HG03342 (cell line): ENCODE measurements at regions not wholly inside any gene's neighbourhood (a gene's known extent, or its start where the extent isn't known, plus 50 kb on each side); places are given as distances from the start of the nearest gene placed in this dataset.
"Not testable (repeated sequence)": the region's sequence is repeated elsewhere in the genome, so short reads cannot be mapped to it uniquely, and the experiment has no call there.

Source experiments
- ATAC-seq: cut with Tn5 transposase; IDR thresholded peaks from one replicate; pipeline ENCODE4 v1.9.1; 2021; ENCODE audit warnings: mild to moderate bottlenecking, moderate library complexity; ENCODE audit not compliant: unreplicated experiment

GRCh38 chrX:45524296-45524695 is 323.6 kb upstream of the DIPK2B start:
- no peak for ATAC-seq

GRCh38 chrX:45518552-45518951 is 317.9 kb upstream of the DIPK2B start:
- ATAC-seq = no peak

GRCh38 chrX:45517090-45517973 is 316.7 kb upstream of the DIPK2B start:
- no peak for ATAC-seq

DNA sequence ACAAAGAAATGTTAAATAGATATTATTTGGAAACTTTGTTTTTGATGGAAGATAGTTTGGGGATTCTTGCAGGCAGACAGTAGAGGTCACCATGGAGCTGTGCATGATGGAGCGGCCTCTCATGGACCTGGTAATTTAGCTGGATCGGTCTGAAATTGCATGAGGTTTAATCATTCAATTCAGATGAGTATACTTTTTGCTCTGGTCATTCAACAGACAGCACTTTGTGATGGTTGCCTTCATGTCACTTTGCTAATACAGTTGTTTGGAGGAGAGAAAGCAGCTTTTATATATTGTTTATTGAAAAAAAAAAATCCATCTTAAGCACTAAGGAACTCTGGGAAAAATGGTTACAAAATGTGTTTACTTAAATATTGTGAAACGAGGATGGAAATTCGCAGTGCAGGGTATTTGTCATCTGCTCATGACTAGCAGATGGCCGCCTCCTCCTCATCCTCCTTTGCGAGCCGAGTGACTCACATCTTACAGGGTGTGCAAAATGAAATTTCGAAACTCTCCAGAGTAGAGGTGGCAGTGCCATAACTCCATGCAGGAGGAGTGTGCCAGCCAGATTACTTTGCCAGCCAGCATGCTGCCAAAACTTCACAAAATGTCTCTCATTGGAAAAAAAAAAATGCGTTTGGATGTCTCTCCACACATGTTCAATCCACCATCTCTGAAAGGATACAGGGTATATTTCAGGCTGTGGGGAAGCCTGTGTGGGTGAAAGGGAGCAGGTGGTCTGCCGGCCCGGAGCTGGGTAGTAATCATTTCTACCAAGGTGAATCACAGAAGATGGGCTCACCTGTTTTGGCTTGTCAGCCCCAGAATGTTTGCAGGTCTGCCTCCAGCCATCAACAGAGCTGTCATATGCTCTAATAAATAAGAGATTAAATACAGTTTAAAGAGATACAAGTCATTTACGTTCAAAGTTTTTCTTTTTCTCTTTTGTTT is 314.9 kb upstream of the DIPK2B start:
- ATAC-seq = no peak

DNA sequence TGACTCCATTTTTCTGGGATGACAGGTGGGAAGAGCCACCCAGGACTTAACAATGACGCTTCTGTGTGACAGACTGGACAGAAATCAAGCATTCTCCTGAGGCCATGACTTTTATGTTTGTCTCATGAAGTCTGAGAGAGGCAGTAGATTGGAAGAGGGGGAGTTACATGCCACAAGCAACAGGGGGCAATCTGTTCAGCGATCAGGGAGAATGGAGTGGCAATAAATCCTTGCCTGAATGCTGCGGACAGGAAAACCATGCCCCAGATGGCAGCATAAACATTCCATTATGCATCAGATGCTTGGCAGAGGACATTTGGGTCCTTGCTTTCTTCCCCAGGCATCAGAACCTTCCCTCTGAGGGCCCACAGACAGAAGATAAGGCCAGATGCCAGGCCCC is 312.4 kb upstream of the DIPK2B start:
- ATAC-seq = no peak

DNA sequence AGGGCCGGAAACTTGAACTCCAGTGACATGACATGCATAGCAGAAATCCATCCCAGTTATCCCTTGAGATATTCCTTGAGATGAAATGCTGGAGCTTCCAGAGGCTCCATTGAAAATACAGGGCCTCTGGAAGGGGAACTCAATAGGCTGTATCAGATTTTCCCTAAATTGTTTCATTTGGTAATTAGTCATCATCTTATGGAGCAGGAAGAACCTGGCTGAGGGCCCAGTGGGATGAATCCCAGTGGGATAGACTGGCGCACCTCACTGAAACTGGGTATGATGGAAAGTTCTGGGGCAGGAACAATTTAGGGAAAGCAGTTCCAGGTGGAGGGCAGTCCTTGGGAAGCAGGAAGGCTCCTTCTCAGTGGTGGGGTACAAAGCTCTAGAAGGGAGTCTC is 307.8 kb upstream of the DIPK2B start:
- no peak for ATAC-seq

GRCh38 chrX:45506149-45506730 is 305.6 kb upstream of the DIPK2B start:
- no peak for ATAC-seq

DNA sequence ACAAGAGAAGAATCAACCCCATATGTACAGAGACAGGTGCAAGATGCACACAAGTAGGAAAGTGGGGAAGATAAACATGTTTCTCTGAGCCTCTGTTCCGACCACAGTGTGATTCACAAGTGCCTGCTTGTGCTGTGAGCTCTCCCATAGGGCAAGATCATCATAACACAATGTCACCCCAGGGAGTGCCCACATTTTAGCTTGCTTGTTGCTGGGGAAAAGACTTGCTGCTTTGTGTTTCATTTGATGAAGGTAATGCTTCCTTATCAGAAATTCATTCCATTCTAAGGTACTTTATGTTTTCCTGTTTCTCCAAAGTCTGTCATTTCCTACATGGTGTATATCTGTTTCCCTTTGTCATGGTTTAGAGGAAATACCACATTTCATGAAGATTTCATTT is 304.5 kb upstream of the DIPK2B start:
- ATAC-seq = no peak

DNA sequence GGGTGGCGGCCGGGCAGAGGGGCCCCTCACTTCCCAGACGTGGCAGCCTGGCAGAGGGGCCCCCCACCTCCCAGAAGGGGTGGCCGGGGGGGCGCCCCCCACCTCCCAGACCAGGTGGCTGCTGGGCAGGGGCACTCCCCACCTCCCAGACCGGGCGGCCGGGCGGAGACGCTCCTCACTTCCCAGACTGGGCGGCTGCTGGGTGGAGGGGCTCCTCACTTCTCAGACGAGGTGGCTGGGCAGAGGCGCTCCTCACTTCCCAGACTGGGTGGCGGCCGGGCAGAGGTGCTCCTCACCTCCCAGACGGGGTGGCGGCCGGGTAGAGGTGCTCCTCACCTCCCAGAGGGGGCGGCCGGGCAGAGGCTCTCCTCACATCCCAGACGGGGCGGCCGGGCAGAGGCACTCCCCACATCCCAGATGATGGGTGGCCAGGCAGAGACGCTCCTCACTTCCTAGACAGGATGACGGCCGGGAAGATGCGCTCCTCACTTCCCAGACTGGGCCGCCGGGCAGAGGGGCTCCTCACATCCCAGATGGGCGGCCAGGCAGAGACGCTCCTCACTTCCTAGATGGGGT is 303.2 kb upstream of the DIPK2B start:
- ATAC-seq = not testable (repeated sequence)

DNA sequence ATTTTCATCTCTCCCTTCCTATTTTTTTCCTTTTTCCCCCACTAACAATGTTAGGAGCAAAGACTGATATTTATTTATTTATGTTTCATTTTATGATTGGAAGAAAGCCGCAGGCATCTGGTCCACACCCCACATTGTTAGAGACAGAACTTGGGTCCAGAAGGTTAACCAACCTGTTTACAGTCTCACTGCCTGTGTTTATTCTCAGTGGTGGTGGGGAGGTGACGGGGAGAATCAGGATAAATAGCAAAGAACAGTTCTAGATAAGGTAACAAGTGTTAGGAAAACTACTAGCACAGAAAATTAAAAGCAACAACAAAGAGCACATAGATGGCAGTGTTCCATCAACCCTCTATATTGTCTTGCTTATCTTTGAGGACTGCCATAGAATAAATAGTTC is 301.7 kb upstream of the DIPK2B start:
- no peak for ATAC-seq

DNA sequence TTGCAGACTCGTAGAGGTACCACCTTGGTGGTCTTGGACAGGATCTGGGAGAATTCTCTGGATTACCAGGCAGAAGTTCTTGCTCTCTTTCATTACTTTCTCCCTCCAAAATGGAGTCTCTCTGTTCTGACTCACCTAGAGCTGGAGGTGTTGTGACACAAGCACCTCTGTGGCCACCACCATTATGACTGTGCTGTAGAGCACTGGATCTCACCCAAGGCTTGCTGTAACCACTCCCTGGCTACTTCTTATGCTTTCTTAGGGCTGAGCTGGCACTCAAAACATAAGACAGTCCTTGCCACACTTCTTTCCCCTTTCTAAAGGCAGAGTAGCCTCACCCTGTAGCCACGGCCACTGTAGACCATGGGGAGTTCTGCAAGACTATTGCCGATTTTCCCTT is 296.6 kb upstream of the DIPK2B start:
- ATAC-seq = no peak

- ATAC-seq = no peak
Observed at GRCh38 chrX:45485719-45486118, 285.0 kb upstream of the DIPK2B start.

DNA sequence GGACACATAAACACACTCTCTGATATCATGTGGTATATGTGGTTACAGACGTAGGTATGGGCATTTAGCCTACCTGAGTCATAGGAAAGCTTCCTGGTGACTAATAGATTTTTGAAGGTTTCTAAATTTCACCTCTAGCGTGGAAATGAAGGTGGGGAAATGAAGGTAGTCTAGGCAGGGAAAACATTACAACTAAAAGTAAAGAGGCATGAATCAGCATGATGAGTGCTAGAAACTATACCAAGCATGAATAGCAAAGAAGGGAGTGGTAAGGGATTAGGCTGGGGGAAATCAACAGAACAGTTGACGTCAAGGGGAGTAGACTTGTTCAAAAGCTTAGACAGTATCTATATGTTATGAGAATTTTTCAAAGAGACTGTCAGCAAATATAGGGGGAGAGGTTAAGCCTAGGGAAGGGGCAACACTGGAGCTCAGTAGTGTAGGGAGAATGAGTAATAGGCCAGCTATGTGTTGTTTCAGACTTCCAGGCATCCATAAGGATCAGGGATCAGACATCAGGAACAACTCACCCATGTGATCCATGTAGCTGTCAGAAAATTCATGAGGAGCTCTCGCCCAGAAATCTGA is 279.3 kb upstream of the DIPK2B start:
- ATAC-seq = no peak

DNA sequence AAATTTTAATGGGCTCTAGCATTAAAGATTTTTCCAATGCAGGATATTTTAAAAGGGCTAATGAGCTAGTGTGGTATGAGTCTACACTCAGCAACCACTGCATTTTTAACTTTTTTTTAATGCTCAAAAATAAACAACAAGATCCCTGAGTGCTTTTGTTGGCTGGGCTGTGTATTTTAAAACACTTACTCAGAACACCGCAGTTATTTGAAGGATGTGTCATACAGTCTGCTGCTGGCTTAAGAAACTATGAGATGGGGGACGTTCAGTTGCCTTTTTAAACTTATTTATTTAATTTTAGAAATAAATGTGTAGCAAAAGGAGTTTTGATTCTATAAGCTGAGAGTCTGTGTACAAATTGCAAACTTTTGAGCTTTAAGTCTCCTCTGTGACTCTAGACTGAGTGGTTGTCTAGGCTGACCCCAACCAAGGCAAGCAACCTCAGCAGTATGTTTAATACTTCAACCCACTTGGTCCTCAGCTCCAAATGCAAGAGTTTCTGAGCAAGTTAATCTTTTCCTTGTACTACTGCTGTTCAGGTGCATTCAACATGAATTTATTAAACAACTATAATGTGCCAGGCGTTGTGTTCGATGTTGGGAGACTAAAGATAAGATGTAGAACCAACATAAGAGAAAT is 278.6 kb upstream of the DIPK2B start:
- no peak for ATAC-seq

DNA sequence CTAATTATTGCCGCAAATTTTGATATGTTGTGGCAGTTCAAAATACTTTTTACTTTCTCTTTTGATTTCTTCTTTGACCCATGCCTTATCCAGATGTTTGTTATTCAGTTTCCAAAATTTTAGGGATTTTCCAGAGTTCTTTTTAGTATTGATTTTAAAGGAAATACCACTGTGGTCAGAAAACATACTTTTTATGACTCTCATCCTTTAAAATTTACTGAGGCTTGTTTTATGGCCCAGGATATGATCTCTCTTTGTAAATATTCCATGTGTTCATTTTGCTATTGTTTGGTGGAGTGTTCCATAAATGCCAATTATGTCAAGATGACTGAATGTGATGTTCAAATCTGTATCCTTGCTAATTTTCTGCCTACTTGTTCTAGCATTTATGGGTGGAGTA is 272.3 kb upstream of the DIPK2B start:
- ATAC-seq = no peak

DNA sequence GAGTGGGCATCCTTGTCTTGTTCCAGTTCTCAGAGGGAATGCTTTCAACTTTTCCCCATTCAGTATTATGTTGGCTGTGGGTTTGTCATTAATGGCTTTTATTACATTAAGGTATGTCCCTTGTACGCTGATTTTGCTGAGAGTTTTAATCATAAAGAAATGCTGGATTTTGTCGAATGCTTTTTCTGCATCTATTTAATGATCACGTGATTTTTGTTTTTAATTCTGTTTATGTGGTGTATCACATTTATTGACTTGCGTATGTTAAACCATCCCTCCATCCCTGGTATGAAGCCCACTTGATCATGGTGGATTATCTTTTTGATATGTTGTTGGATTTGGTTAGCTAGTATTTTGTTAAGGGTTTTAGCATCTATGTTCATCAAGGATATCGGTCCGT is 266.9 kb upstream of the DIPK2B start:
- not testable (repeated sequence) for ATAC-seq

DNA sequence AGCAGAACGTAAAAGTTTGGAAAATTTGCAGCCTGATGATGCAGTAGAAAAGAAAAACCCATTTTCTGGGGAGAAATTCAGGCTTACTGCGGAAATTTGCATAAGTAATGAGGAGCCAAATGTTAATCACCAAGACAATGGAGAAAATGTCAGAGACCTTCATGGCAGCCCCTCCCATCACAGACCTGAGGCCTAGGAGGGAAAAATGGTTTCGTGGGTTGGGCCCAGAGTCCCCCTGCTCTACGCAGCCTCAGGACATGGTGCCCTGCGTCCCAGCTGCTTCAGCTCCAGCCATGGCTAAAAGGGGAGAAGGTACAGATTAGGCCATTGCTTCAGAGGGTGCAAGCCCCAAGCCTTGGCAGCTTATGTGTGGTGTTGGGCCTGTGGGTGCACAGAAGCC is 255.1 kb upstream of the DIPK2B start:
- not testable (repeated sequence) for ATAC-seq

GRCh38 chrX:45454290-45454689 is 253.6 kb upstream of the DIPK2B start:
- no peak for ATAC-seq

DNA sequence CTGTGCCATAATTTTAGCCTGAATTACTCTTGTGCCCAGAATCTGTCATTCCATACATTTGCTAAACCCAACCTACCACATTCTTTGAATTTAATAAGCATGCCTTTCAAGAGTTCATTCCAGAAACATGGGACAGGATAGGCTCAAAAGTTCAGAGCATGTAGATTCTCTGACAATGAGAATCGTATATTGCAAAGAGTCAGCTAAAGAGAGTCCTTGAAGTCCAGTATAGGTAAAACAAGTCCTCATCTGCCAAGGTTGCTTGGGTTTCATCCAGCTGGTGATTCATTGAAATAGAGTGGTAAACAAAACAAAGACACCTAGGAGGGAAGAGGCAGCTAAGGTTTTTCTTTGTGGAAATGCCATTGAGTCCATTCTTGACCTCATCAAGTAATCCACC is 249.3 kb upstream of the DIPK2B start:
- no peak for ATAC-seq

- ATAC-seq = no peak
Observed at GRCh38 chrX:45447995-45448394, 247.3 kb upstream of the DIPK2B start.
